B cell (primary cell): ENCODE measurements at regions not wholly inside any gene's neighbourhood (a gene's known extent, or its start where the extent isn't known, plus 50 kb on each side); places are given as distances from the start of the nearest gene placed in this dataset.

Experiments
- ATAC-seq: fragments of 200-7000 bp; cut with Tn5 transposase; one replicate; pipeline ENCODE4 v1.10.0; 2021; ENCODE audit warnings: low read depth, mild to moderate bottlenecking, moderate number of reproducible peaks, moderate library complexity
- CTCF ChIA-PET: fragments of 350-600 bp; sonication (Branson Sonifier 250); formaldehyde crosslinking; loops from one replicate; lab custom pipeline; 2021; ENCODE audit warnings: antibody characterized with exemption, inconsistent platforms; lab: Charles Lee
- POLR2A ChIA-PET: fragments of 350-600 bp; sonication (Branson Sonifier 250); formaldehyde crosslinking; loops from one replicate; lab custom pipeline; 2021; ENCODE audit warnings: antibody characterized with exemption; lab: Charles Lee
- DNase-seq: peaks from one replicate; pipeline ENCODE4 v3.0.0; 2013
- H2AFZ ChIP-seq: 2 replicates; pipeline ENCODE4 v1.6.1; 2012; ENCODE audit warnings: mild to moderate bottlenecking, low read depth, low read length; ENCODE audit not compliant: insufficient read depth, poor library complexity, severe bottlenecking
- H3K27ac ChIP-seq, 2 donors: 1 replicate in 1 of 2; 2 replicates in 1 of 2; pipeline ENCODE4 v1.5.1; 2012 to 2013; ENCODE audit warnings: low read length in 2 of 2, mild to moderate bottlenecking in 2 of 2, moderate library complexity in 1 of 2
- H3K27me3 ChIP-seq, 4 experiments: fragments of 200-600 bp in 1 of 4; sonication (generic) in 1 of 4; replicated peaks in 1 of 4; 1 replicate in 2 of 4; 2 replicates in 2 of 4; pipeline versions ENCODE4 v1.6.1 to v1.7.0; 2013 to 2016; ENCODE audit warnings: low read length in 3 of 4, mild to moderate bottlenecking in 2 of 4, mixed read lengths in 1 of 4, moderate library complexity in 1 of 4; ENCODE audit not compliant: insufficient read depth in 4 of 4, control insufficient read depth in 3 of 4; ENCODE audit errors: control extremely low read depth in 1 of 4
- H3K36me3 ChIP-seq, 2 experiments: replicated peaks in 1 of 2; 1 replicate in 1 of 2; 2 replicates in 1 of 2; pipeline versions ENCODE4 v1.6.1 to v1.7.1; 2013; ENCODE audit warnings: low read length in 1 of 2; ENCODE audit not compliant: insufficient read depth in 2 of 2, control insufficient read depth in 1 of 2; ENCODE audit errors: control extremely low read depth in 1 of 2, extremely low read depth in 1 of 2
- H3K4me1 ChIP-seq, 2 donors: fragments of 200-600 bp in 1 of 2; sonication (generic) in 1 of 2; 1 replicate in 1 of 2; 2 replicates in 1 of 2; pipeline versions ENCODE4 v1.5.1 to v1.6.1; 2013 to 2017; ENCODE audit warnings: low read length in 2 of 2; ENCODE audit not compliant: control insufficient read depth in 2 of 2, insufficient read depth in 2 of 2
- H3K4me2 ChIP-seq: replicated peaks from 2 replicates; pipeline ENCODE3; 2012; ENCODE audit warnings: mild to moderate bottlenecking, low read depth, low read length; ENCODE audit not compliant: poor library complexity, severe bottlenecking
- H3K4me3 ChIP-seq, 5 experiments: fragments of 200-600 bp in 1 of 5; sonication (generic) in 1 of 5; 1 replicate in 3 of 5; 2 replicates in 2 of 5; pipeline versions ENCODE4 v1.5.1 to v1.7.0; 2011 to 2016; ENCODE audit warnings: low read length in 4 of 5, mild to moderate bottlenecking in 4 of 5, low read depth in 2 of 5, control low read depth in 1 of 5, moderate library complexity in 1 of 5; ENCODE audit not compliant: insufficient read depth in 1 of 5; ENCODE audit errors: control extremely low read depth in 1 of 5, extremely low read depth in 1 of 5
- H3K79me2 ChIP-seq: fragments of 200-600 bp; sonication (generic); one replicate; pipeline ENCODE4 v1.6.0; 2016; ENCODE audit warnings: low read length; ENCODE audit not compliant: control insufficient read depth, insufficient read depth
- H3K9ac ChIP-seq: fragments of 200-600 bp; sonication (generic); 2 replicates; pipeline ENCODE4 v1.6.1; 2017; ENCODE audit warnings: mild to moderate bottlenecking, low read length, moderate library complexity
- H3K9me3 ChIP-seq, 3 donors: one replicate each; pipeline versions ENCODE4 v1.6.1 to v1.7.1; 2013; ENCODE audit warnings: low read length in 2 of 3; ENCODE audit not compliant: control insufficient read depth in 2 of 3, insufficient read depth in 1 of 3; ENCODE audit errors: control extremely low read depth in 1 of 3
- H4K20me1 ChIP-seq: 2 replicates; pipeline ENCODE4 v1.6.0; 2012; ENCODE audit warnings: mild to moderate bottlenecking, low read length; ENCODE audit not compliant: insufficient read depth, control insufficient read depth, poor library complexity, severe bottlenecking
- H3K27ac Mint-ChIP-seq: one replicate; pipeline ENCODE4 v1.8.0; 2021; ENCODE audit warnings: mixed read lengths
- H3K27me3 Mint-ChIP-seq: one replicate; pipeline ENCODE4 v1.8.0; 2021; ENCODE audit warnings: mixed read lengths
- H3K4me1 Mint-ChIP-seq: one replicate; pipeline ENCODE4 v1.8.0; 2021; ENCODE audit warnings: mixed read lengths
- H3K4me3 Mint-ChIP-seq: one replicate; pipeline ENCODE4 v1.8.0; 2021; ENCODE audit warnings: mixed read lengths
- H3K9me3 Mint-ChIP-seq: one replicate; pipeline ENCODE4 v1.8.0; 2022; ENCODE audit warnings: mixed read lengths; ENCODE audit not compliant: insufficient read depth
- EZH2 ChIP-seq: IDR thresholded peaks from 2 replicates; pipeline ENCODE4 v1.6.1; 2012; ENCODE audit warnings: borderline replicate concordance, low read depth, mild to moderate bottlenecking, moderate library complexity, low read length; ENCODE audit not compliant: insufficient read depth, poor library complexity, severe bottlenecking
- WGBS: methylation state at CpG from one replicate; pipeline ENCODE4 v1.1.5; 2013; ENCODE audit warnings: missing lambda C conversion rate; ENCODE audit not compliant: insufficient coverage; 5-methylcytosine and 5-hydroxymethylcytosine counted together
- intact Hi-C: fragments of 100-400 bp; cut with micrococcal nuclease; formaldehyde crosslinking; loops from one replicate; pipeline ENCODE4 v1.10.0; 2022
- TF ChIP-seq, protein P1 (sequence below): fragments of 200-600 bp; IDR thresholded peaks from one replicate; pipeline ENCODE4 v1.8.0; 2022; ENCODE audit warnings: antibody characterized with exemption, mild to moderate bottlenecking

DNA sequence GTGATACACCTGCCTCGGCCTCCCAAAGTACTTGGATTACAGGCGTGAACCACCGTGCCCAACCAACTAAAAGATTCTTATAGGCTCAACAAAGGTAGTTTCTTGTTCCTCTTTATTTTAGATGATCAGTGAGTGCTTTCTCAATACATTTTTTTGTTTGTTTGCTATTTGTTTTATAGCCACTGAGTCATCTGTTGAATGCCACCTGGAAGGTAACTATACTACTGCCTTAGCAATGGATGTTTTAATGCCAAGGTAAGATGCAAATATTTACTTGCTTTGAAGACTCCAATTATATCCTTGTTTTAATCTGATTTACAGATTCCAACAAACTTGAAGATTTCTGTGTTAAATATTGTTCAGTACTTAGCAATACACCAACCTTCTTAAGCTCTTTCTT, 2807.4 kb upstream of the PCDH20 start:
- Histone ChIP-seq H3K4me2 (no peak overlapping the region), H3K79me2 (no peaks in the 10 kb centered on the region), H3K9ac (no peak overlapping the region), H3K36me3 (no peaks in the 10 kb centered on the region), H3K4me3 (no peak overlapping the region), H4K20me1 (no peaks in the 10 kb centered on the region), H3K27ac (no peak overlapping the region), H2AFZ (no peak overlapping the region), H3K4me1 (no peaks in the 10 kb centered on the region), H3K27me3 (no peaks in the 10 kb centered on the region), H3K9me3 (peaks cover 0 to 4% (median 0%) of the 10 kb centered on the region in 3 donors)
- CTCF ChIA-PET, result no interaction called here
- TF ChIP-seq, protein P1, sequence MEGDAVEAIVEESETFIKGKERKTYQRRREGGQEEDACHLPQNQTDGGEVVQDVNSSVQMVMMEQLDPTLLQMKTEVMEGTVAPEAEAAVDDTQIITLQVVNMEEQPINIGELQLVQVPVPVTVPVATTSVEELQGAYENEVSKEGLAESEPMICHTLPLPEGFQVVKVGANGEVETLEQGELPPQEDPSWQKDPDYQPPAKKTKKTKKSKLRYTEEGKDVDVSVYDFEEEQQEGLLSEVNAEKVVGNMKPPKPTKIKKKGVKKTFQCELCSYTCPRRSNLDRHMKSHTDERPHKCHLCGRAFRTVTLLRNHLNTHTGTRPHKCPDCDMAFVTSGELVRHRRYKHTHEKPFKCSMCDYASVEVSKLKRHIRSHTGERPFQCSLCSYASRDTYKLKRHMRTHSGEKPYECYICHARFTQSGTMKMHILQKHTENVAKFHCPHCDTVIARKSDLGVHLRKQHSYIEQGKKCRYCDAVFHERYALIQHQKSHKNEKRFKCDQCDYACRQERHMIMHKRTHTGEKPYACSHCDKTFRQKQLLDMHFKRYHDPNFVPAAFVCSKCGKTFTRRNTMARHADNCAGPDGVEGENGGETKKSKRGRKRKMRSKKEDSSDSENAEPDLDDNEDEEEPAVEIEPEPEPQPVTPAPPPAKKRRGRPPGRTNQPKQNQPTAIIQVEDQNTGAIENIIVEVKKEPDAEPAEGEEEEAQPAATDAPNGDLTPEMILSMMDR, result no peak
- TF ChIP-seq EZH2, result no peak
- H3K27ac Mint-ChIP-seq, result no peak overlapping the region
- peaks cover 2% of the 10 kb centered on the region for H3K9me3 Mint-ChIP-seq
- ATAC-seq (no peak), DNase-seq (no peak)
- H3K4me3 Mint-ChIP-seq, result no peak overlapping the region
- intact Hi-C loops, result no loop called here
- POLR2A ChIA-PET, result no interaction called here
- no peaks in the 10 kb centered on the region for H3K4me1 Mint-ChIP-seq
- H3K27me3 Mint-ChIP-seq, result no peaks in the 10 kb centered on the region
- no CpG with 5 or more reads among the region's 3 CpGs for WGBS

DNA sequence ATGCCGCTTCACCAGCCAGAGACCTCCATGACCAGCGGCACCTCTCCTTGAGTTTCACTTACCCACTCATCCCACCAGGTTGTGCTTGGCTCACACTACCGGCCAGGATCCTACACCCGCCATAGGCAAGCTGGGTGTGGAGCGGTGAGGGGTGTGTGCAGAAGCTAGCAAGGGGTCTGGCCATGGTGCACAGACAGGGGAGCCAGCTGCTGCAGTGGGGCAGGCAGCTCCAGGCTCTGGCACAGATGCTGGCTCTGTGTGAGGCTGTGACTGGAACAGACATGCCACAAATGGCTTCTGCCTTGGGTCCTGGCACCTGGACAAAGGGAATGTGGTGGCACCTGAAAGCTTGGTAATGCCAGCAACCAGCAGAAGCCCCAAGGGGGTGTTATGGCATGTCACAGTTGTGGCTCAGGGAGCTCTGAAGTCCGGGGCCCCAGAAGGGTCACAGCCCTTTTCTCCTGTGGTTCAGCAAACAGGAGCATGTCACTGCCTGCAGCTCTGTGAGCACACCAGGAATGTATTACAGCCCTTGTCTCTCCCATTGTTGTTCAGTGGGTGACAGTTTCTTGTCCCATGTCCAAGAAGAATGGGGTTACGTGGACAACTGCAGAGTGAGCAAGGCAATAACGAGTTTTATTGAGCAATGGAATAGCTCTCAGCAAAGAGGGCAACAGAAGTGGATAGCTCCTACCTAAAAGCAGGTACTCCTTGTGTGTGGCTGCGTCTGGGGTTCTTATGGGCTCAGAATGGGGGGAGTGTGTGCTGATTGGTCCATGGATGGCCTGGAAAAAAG, 2791.0 kb upstream of the PCDH20 start:
- ATAC-seq (no peak), DNase-seq (no peak)
- Histone ChIP-seq H3K4me1 (no peaks in the 10 kb centered on the region), H3K36me3 (no peaks in the 10 kb centered on the region), H2AFZ (no peak overlapping the region), H3K9me3 (peaks cover 0 to 7% (median 2%) of the 10 kb centered on the region in 3 donors), H3K9ac (no peak overlapping the region), H3K4me2 (no peak overlapping the region), H3K27ac (no peak overlapping the region), H3K4me3 (no peak overlapping the region), H3K79me2 (no peaks in the 10 kb centered on the region), H4K20me1 (no peaks in the 10 kb centered on the region), H3K27me3 (no peaks in the 10 kb centered on the region)
- H3K4me3 Mint-ChIP-seq, result no peak overlapping the region
- 82% methylated on average over 6 of the region's 9 CpGs for WGBS
- ChIA-PET CTCF (no interaction called here), POLR2A (no interaction called here)
- intact Hi-C loops, result no loop called here
- peaks cover 4% of the 10 kb centered on the region for H3K9me3 Mint-ChIP-seq
- no peak overlapping the region for H3K27ac Mint-ChIP-seq
- no peaks in the 10 kb centered on the region for H3K4me1 Mint-ChIP-seq
- no peak for TF ChIP-seq EZH2
- TF ChIP-seq, protein P1, result no peak
- H3K27me3 Mint-ChIP-seq, result no peaks in the 10 kb centered on the region
